ENCODE measurements at regions not wholly inside any gene's neighbourhood (a gene's known extent, or its start where the extent isn't known, plus 50 kb on each side); places are given as distances from the start of the nearest gene placed in this dataset.

- TF ChIP-seq, protein P1, sequence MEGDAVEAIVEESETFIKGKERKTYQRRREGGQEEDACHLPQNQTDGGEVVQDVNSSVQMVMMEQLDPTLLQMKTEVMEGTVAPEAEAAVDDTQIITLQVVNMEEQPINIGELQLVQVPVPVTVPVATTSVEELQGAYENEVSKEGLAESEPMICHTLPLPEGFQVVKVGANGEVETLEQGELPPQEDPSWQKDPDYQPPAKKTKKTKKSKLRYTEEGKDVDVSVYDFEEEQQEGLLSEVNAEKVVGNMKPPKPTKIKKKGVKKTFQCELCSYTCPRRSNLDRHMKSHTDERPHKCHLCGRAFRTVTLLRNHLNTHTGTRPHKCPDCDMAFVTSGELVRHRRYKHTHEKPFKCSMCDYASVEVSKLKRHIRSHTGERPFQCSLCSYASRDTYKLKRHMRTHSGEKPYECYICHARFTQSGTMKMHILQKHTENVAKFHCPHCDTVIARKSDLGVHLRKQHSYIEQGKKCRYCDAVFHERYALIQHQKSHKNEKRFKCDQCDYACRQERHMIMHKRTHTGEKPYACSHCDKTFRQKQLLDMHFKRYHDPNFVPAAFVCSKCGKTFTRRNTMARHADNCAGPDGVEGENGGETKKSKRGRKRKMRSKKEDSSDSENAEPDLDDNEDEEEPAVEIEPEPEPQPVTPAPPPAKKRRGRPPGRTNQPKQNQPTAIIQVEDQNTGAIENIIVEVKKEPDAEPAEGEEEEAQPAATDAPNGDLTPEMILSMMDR (IDR thresholded peaks at IDR 0.05) = no peak
- TF ChIP-seq POLR2AphosphoS5 (IDR thresholded peaks at IDR 0.05; ENCODE audit: low read depth, low read length) (no peak), RFX5 (IDR thresholded peaks at IDR 0.05; ENCODE audit: low read length) (no peak), TAF1 (IDR thresholded peaks at IDR 0.05; ENCODE audit: borderline replicate concordance, low read depth, low read length) (no peak), NFIC (IDR thresholded peaks at IDR 0.05; ENCODE audit: borderline replicate concordance) (no peak), RAD21 (IDR thresholded peaks at IDR 0.05; ENCODE audit: low read length) (no peak), ZBTB33 (IDR thresholded peaks at IDR 0.05; ENCODE audit: borderline replicate concordance, low read depth) (no peak), EP300 (IDR thresholded peaks at IDR 0.05; ENCODE audit: borderline replicate concordance in 1 of 2, low read depth in 1 of 2, low read length in 1 of 2) (no peak), EZH2phosphoT487 (IDR thresholded peaks at IDR 0.05; ENCODE audit: borderline replicate concordance, low read depth) (no peak)
Measured at GRCh38 chr10:61821153-61821552, 80.3 kb upstream of the ARID5B start.
